ENCODE measurements at regions not wholly inside any gene's neighbourhood (a gene's known extent, or its start where the extent isn't known, plus 50 kb on each side); places are given as distances from the start of the nearest gene placed in this dataset.

GRCh38 chr3:162626172-162626571, 1129.6 kb downstream of the OTOL1 start:
- Mint-ChIP-seq H3K9me3 (peaks cover 4 to 19% (median 10%) of the 10 kb centered on the region in 7 donors), H3K27ac (no peak overlapping the region), H3K27me3 (ENCODE audit: low read depth in 3 of 3) (peaks cover 0 to 1% (median 0%) of the 10 kb centered on the region in 3 donors), H3K4me1 (no peaks in the 10 kb centered on the region), H3K36me3 (no peaks in the 10 kb centered on the region), H3K4me3 (no peak overlapping the region)
- Histone ChIP-seq H3K4me3 (replicated peaks in 1 of 3; ENCODE audit: low read depth in 2 of 3, low read length in 3 of 3) (no peak overlapping the region), H3K4me2 (replicated peaks; ENCODE audit: extremely low read depth, low read length, poor library complexity, severe bottlenecking) (no peak overlapping the region), H3K79me2 (ENCODE audit: insufficient read depth, low read length) (no peaks in the 10 kb centered on the region), H3K36me3 (replicated peaks in 1 of 2; ENCODE audit: control insufficient read depth in 1 of 2, insufficient read depth in 2 of 2, low read length in 2 of 2) (no peaks in the 10 kb centered on the region), H3K27ac (ENCODE audit: low read depth in 1 of 2, low read length in 2 of 2) (no peak overlapping the region), H3K9ac (ENCODE audit: insufficient read depth, low read length, poor library complexity, severe bottlenecking) (no peak overlapping the region), H2AFZ (ENCODE audit: insufficient read depth, low read depth, low read length, poor library complexity, severe bottlenecking) (no peak overlapping the region), H3K27me3 (ENCODE audit: control insufficient read depth in 2 of 2, insufficient read depth in 2 of 2, low read length in 2 of 2) (no peaks in the 10 kb centered on the region), H4K20me1 (ENCODE audit: insufficient read depth, low read length) (no peaks in the 10 kb centered on the region), H3K4me1 (ENCODE audit: control insufficient read depth in 1 of 2, insufficient read depth in 2 of 2, low read length in 2 of 2) (no peaks in the 10 kb centered on the region), H3K9me3 (replicated peaks in 1 of 2; ENCODE audit: control insufficient read depth in 1 of 2, insufficient read depth in 1 of 2, low read length in 2 of 2) (peaks cover 12 to 18% of the 10 kb centered on the region in 2 donors)
- no peak for DNase-seq
- intact Hi-C loops (cut with micrococcal nuclease), result no loop called here
- TF ChIP-seq CTCF (IDR thresholded peaks at IDR 0.05), result no peak

GRCh38 chr3:162628531-162628930, 1131.9 kb downstream of the OTOL1 start:
- no peak overlapping the region for H3K9ac ChIP-seq (ENCODE audit: insufficient read depth, low read length, poor library complexity, severe bottlenecking)
- H3K9me3 ChIP-seq (replicated peaks in 1 of 2; ENCODE audit: control insufficient read depth in 1 of 2, insufficient read depth in 1 of 2, low read length in 2 of 2), result peaks cover 0 to 1% of the 10 kb centered on the region in 2 donors
- Mint-ChIP-seq H3K9me3 (peaks cover 3 to 6% (median 3%) of the 10 kb centered on the region in 7 donors), H3K36me3 (no peaks in the 10 kb centered on the region), H3K27me3 (ENCODE audit: low read depth in 3 of 3) (peaks cover 0 to 1% (median 0%) of the 10 kb centered on the region in 3 donors), H3K4me1 (no peaks in the 10 kb centered on the region), H3K27ac (no peak overlapping the region), H3K4me3 (no peak overlapping the region)
- no peak for DNase-seq
- no peak overlapping the region for H3K4me3 ChIP-seq (replicated peaks in 1 of 3; ENCODE audit: low read depth in 2 of 3, low read length in 3 of 3)
- no peaks in the 10 kb centered on the region for H4K20me1 ChIP-seq (ENCODE audit: insufficient read depth, low read length)
- H3K27me3 ChIP-seq (ENCODE audit: control insufficient read depth in 2 of 2, insufficient read depth in 2 of 2, low read length in 2 of 2), result no peaks in the 10 kb centered on the region
- no CpG with 5 or more reads among the region's 3 CpGs for WGBS (ENCODE audit: insufficient coverage)
- no peaks in the 10 kb centered on the region for H3K79me2 ChIP-seq (ENCODE audit: insufficient read depth, low read length)
- H3K36me3 ChIP-seq (replicated peaks in 1 of 2; ENCODE audit: control insufficient read depth in 1 of 2, insufficient read depth in 2 of 2, low read length in 2 of 2), result no peaks in the 10 kb centered on the region
- no peak for TF ChIP-seq CTCF (IDR thresholded peaks at IDR 0.05)
- H2AFZ ChIP-seq (ENCODE audit: insufficient read depth, low read depth, low read length, poor library complexity, severe bottlenecking), result no peak overlapping the region
- H3K4me1 ChIP-seq (ENCODE audit: control insufficient read depth in 1 of 2, insufficient read depth in 2 of 2, low read length in 2 of 2), result no peaks in the 10 kb centered on the region
- H3K27ac ChIP-seq (ENCODE audit: low read depth in 1 of 2, low read length in 2 of 2), result no peak overlapping the region
- no peak overlapping the region for H3K4me2 ChIP-seq (replicated peaks; ENCODE audit: extremely low read depth, low read length, poor library complexity, severe bottlenecking)
- intact Hi-C loops (cut with micrococcal nuclease), result no loop called here

Data from CD14-positive monocyte (primary cell).